ENCODE measurements at regions not wholly inside any gene's neighbourhood (a gene's known extent, or its start where the extent isn't known, plus 50 kb on each side); places are given as distances from the start of the nearest gene placed in this dataset.

DNA sequence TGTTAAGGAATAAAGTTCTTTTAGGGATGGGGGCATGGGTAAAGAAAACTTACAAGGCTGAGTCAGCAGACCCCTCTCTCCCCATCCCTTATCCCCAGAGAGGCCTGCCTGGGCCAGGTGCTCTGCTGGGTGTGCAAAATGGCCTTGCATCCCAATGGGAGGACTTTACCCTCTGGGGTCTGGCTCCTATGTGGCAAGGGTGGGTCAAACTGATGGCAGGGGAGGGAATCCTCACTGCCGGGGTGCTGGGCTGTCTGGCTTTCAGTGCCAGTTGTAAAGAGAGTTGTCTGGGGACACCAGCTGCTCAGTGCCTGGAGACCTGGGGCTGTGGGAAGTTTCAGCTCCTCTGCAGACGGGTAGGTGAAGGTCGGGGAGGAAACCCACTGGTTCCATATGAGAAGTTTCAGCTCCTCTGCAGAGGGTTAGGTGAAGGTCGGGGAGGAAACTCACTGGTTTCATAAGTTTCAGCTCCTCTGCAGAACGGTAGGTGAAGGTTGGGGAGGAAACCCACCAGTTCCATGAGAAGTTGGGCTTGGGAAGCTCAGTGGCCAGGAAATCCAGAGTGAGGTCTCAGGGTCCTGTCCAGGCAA is 127.2 kb upstream of the PODXL start:
- TF ChIP-seq EZH2 (IDR thresholded peaks at IDR 0.05; ENCODE audit: borderline replicate concordance, insufficient read depth, low read depth, low read length, poor library complexity, severe bottlenecking) = no peak
- TF ChIP-seq, protein P1, sequence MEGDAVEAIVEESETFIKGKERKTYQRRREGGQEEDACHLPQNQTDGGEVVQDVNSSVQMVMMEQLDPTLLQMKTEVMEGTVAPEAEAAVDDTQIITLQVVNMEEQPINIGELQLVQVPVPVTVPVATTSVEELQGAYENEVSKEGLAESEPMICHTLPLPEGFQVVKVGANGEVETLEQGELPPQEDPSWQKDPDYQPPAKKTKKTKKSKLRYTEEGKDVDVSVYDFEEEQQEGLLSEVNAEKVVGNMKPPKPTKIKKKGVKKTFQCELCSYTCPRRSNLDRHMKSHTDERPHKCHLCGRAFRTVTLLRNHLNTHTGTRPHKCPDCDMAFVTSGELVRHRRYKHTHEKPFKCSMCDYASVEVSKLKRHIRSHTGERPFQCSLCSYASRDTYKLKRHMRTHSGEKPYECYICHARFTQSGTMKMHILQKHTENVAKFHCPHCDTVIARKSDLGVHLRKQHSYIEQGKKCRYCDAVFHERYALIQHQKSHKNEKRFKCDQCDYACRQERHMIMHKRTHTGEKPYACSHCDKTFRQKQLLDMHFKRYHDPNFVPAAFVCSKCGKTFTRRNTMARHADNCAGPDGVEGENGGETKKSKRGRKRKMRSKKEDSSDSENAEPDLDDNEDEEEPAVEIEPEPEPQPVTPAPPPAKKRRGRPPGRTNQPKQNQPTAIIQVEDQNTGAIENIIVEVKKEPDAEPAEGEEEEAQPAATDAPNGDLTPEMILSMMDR (IDR thresholded peaks at IDR 0.05) = no peak
